Erythroblast (primary cell): ENCODE measurements at regions not wholly inside any gene's neighbourhood (a gene's known extent, or its start where the extent isn't known, plus 50 kb on each side); places are given as distances from the start of the nearest gene placed in this dataset.

ENCODE experiments used
- GATA1 ChIP-seq: IDR thresholded peaks from 2 replicates; pipeline ENCODE4 v1.6.1; 2011; ENCODE audit warnings: low read depth, mild to moderate bottlenecking, control low read depth, low read length, moderate library complexity
- POLR2A ChIP-seq: IDR thresholded peaks from 2 replicates; pipeline ENCODE4 v1.6.1; 2011; ENCODE audit warnings: mild to moderate bottlenecking, low read length

DNA sequence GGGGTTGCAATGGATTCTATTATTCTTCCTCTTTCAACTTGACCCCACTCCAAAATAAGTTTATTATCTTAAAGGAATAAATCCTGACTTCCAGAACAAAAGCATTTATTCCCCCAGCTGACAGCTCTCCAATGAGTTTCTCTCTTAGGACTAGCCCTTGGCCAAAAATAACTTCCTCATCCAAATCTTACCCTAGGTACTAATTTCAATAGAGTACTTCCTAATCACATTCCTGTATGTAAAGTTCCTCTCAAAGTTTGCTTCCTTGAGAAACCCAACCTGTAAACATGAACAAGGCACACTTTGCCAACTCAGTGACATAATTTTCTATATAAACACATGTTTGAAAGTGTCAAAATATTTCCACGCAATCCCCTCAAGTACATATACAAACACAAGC, 671.2 kb upstream of the GALNTL6 start:
- TF ChIP-seq POLR2A (no peak), GATA1 (no peak)
